Osteoblast (primary cell): ENCODE measurements at regions not wholly inside any gene's neighbourhood (a gene's known extent, or its start where the extent isn't known, plus 50 kb on each side); places are given as distances from the start of the nearest gene placed in this dataset. TPM values are rescaled to one million over a fixed set of nuclear protein-coding genes. Genes with fewer than 3 reads are reported as not detected.

Experiments used
- small RNA-seq: library from RNA; depleted of rRNA; stranded (forward); fragments of <200 nt; gene quantifications from one replicate; pipeline ENCODE3, GENCODE V24; 2012

Small RNAs in the stretch of these regions (small RNA-seq; reads per million reads assigned to genes)
- not detected for gene AC245291.3
- gene IGLVVII-41-1 = not detected
